ENCODE measurements at regions not wholly inside any gene's neighbourhood (a gene's known extent, or its start where the extent isn't known, plus 50 kb on each side); places are given as distances from the start of the nearest gene placed in this dataset.

DNA sequence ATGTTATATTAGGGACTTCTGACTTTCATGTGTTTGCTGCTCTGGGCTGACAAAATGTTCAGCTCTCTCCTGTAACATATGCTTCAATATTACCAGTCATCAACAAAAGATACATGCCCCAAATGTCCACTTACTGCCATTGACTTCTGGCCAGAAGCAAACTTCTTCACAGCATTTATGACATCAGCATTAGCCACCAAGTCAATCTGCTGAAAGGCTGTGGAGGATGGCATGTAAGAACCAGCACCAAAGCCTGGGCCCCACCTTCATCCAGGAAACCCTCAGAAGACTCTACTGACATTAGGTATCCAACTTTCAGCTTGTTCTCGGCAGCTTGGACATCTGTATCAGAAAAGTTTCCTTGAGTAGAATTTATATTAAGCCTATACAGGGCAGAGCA, 595.5 kb downstream of the COL12A1 start:
- ATAC-seq: no peak
- Histone ChIP-seq H3K27ac (ENCODE audit: low read depth, low read length) (no peak overlapping the region), H3K4me3 (ENCODE audit: low read length) (no peak overlapping the region), H3K9me3 (ENCODE audit: control insufficient read depth in 2 of 3, low read length in 3 of 3) (no peaks in the 10 kb centered on the region), H3K36me3 (ENCODE audit: control insufficient read depth in 2 of 3, insufficient read depth in 3 of 3, low read length in 3 of 3) (no peaks in the 10 kb centered on the region), H3K4me1 (ENCODE audit: control insufficient read depth in 2 of 2, insufficient read depth in 2 of 2, low read length in 2 of 2) (no peaks in the 10 kb centered on the region), H3K27me3 (ENCODE audit: control insufficient read depth in 2 of 2, insufficient read depth in 2 of 2, low read length in 2 of 2) (no peaks in the 10 kb centered on the region)
- no peaks in the 10 kb centered on the region for H3K4me1 Mint-ChIP-seq
- POLR2A ChIA-PET: no interaction called here
- no peaks in the 10 kb centered on the region for H3K36me3 Mint-ChIP-seq
- no peak overlapping the region for H3K4me3 Mint-ChIP-seq
- no peaks in the 10 kb centered on the region for H3K27me3 Mint-ChIP-seq
- CTCF ChIA-PET: no interaction called here
- intact Hi-C loops (cut with micrococcal nuclease): no loop called here
- DNase-seq: no peak
- peaks cover 0 to 8% (median 2%) of the 10 kb centered on the region in 11 donors for H3K9me3 Mint-ChIP-seq
- H3K27ac Mint-ChIP-seq: no peak overlapping the region

- Mint-ChIP-seq H3K9me3 (peaks cover 0 to 5% (median 2%) of the 10 kb centered on the region in 11 donors), H3K4me3 (no peak overlapping the region), H3K27ac (no peak overlapping the region), H3K27me3 (no peaks in the 10 kb centered on the region), H3K4me1 (no peaks in the 10 kb centered on the region), H3K36me3 (no peaks in the 10 kb centered on the region)
- H3K9me3 ChIP-seq (ENCODE audit: control insufficient read depth in 2 of 3, low read length in 3 of 3): no peaks in the 10 kb centered on the region
- no peaks in the 10 kb centered on the region for H3K4me1 ChIP-seq (ENCODE audit: control insufficient read depth in 2 of 2, insufficient read depth in 2 of 2, low read length in 2 of 2)
- H3K27me3 ChIP-seq (ENCODE audit: control insufficient read depth in 2 of 2, insufficient read depth in 2 of 2, low read length in 2 of 2): no peaks in the 10 kb centered on the region
- H3K4me3 ChIP-seq (ENCODE audit: low read length): no peak overlapping the region
- no peak for DNase-seq
- no peaks in the 10 kb centered on the region for H3K36me3 ChIP-seq (ENCODE audit: control insufficient read depth in 2 of 3, insufficient read depth in 3 of 3, low read length in 3 of 3)
- no peak overlapping the region for H3K27ac ChIP-seq (ENCODE audit: low read depth, low read length)
- CTCF ChIA-PET: no interaction called here
- no peak for ATAC-seq
- POLR2A ChIA-PET: no interaction called here
- intact Hi-C loops (cut with micrococcal nuclease): no loop called here
Observed at GRCh38 chr6:74609871-74610270, 596.0 kb downstream of the COL12A1 start.

DNA sequence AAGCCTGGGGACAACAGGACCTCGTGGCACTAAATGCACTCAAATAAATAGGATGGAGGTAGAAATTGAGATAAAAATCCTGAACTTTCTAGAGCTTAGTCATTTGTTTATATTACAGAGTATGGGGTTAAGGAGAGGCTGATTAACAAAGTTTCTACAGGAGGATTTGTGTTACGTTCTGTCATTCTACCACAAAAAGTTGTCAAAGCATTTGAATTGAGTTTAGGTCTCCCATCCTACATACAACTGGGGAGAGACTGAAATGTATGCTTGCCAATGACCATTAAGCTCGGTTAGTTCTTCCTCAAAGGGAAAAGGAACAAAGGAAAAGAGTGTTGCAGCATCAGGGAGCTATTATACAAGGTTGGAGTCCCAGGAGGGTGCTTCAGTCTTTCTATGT, 597.9 kb downstream of the COL12A1 start:
- Mint-ChIP-seq H3K27ac (no peak overlapping the region), H3K9me3 (peaks cover 0 to 2% (median 0%) of the 10 kb centered on the region in 11 donors), H3K4me1 (no peaks in the 10 kb centered on the region), H3K36me3 (no peaks in the 10 kb centered on the region), H3K27me3 (no peaks in the 10 kb centered on the region), H3K4me3 (no peak overlapping the region)
- intact Hi-C loops (cut with micrococcal nuclease): no loop called here
- ATAC-seq (no peak), DNase-seq (no peak)
- no peak overlapping the region for H3K27ac ChIP-seq (ENCODE audit: low read depth, low read length)
- H3K9me3 ChIP-seq (ENCODE audit: control insufficient read depth in 2 of 3, low read length in 3 of 3): no peaks in the 10 kb centered on the region
- POLR2A ChIA-PET: no interaction called here
- no peaks in the 10 kb centered on the region for H3K4me1 ChIP-seq (ENCODE audit: control insufficient read depth in 2 of 2, insufficient read depth in 2 of 2, low read length in 2 of 2)
- no peaks in the 10 kb centered on the region for H3K27me3 ChIP-seq (ENCODE audit: control insufficient read depth in 2 of 2, insufficient read depth in 2 of 2, low read length in 2 of 2)
- H3K4me3 ChIP-seq (ENCODE audit: low read length): no peak overlapping the region
- CTCF ChIA-PET: no interaction called here
- H3K36me3 ChIP-seq (ENCODE audit: control insufficient read depth in 2 of 3, insufficient read depth in 3 of 3, low read length in 3 of 3): no peaks in the 10 kb centered on the region

DNA sequence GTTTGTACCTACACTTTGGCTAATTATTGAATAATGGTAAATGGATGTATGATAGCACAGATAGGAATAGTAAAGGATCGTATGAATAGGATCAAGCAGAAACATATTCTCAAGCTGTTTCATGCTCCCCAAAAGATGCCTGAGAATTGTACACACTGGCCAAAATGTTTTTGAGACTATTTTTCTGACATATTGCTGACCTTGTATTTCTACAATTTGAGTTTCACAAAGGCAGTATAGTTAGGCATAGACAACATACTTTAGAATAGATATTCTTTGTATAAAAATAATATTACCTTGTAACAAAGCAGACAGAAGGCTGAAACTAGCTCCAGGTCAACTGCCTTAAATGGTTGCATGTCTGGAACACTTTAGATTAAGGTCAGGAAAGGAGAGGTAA, 598.4 kb downstream of the COL12A1 start:
- Mint-ChIP-seq H3K27ac (no peak overlapping the region), H3K4me3 (no peak overlapping the region), H3K36me3 (no peaks in the 10 kb centered on the region), H3K4me1 (no peaks in the 10 kb centered on the region), H3K27me3 (no peaks in the 10 kb centered on the region), H3K9me3 (peaks cover 0 to 2% (median 0%) of the 10 kb centered on the region in 11 donors)
- Histone ChIP-seq H3K27ac (ENCODE audit: low read depth, low read length) (no peak overlapping the region), H3K4me1 (ENCODE audit: control insufficient read depth in 2 of 2, insufficient read depth in 2 of 2, low read length in 2 of 2) (no peaks in the 10 kb centered on the region), H3K9me3 (ENCODE audit: control insufficient read depth in 2 of 3, low read length in 3 of 3) (no peaks in the 10 kb centered on the region), H3K36me3 (ENCODE audit: control insufficient read depth in 2 of 3, insufficient read depth in 3 of 3, low read length in 3 of 3) (no peaks in the 10 kb centered on the region), H3K4me3 (ENCODE audit: low read length) (no peak overlapping the region), H3K27me3 (ENCODE audit: control insufficient read depth in 2 of 2, insufficient read depth in 2 of 2, low read length in 2 of 2) (no peaks in the 10 kb centered on the region)
- ChIA-PET CTCF (no interaction called here), POLR2A (no interaction called here)
- intact Hi-C loops (cut with micrococcal nuclease): no loop called here
- DNase-seq: no peak
- ATAC-seq: no peak

GRCh38 chr6:74606582-74607071, 599.2 kb downstream of the COL12A1 start:
- no peak for DNase-seq
- Mint-ChIP-seq H3K4me3 (no peak overlapping the region), H3K27me3 (no peaks in the 10 kb centered on the region), H3K27ac (no peak overlapping the region), H3K4me1 (no peaks in the 10 kb centered on the region), H3K36me3 (no peaks in the 10 kb centered on the region), H3K9me3 (peaks cover 0 to 2% (median 0%) of the 10 kb centered on the region in 11 donors)
- CTCF ChIA-PET: no interaction called here
- intact Hi-C loops (cut with micrococcal nuclease): no loop called here
- Histone ChIP-seq H3K27ac (ENCODE audit: low read depth, low read length) (no peak overlapping the region), H3K9me3 (ENCODE audit: control insufficient read depth in 2 of 3, low read length in 3 of 3) (no peaks in the 10 kb centered on the region), H3K36me3 (ENCODE audit: control insufficient read depth in 2 of 3, insufficient read depth in 3 of 3, low read length in 3 of 3) (no peaks in the 10 kb centered on the region), H3K27me3 (ENCODE audit: control insufficient read depth in 2 of 2, insufficient read depth in 2 of 2, low read length in 2 of 2) (no peaks in the 10 kb centered on the region), H3K4me3 (ENCODE audit: low read length) (no peak overlapping the region), H3K4me1 (ENCODE audit: control insufficient read depth in 2 of 2, insufficient read depth in 2 of 2, low read length in 2 of 2) (no peaks in the 10 kb centered on the region)
- POLR2A ChIA-PET: no interaction called here
- no peak for ATAC-seq

DNA sequence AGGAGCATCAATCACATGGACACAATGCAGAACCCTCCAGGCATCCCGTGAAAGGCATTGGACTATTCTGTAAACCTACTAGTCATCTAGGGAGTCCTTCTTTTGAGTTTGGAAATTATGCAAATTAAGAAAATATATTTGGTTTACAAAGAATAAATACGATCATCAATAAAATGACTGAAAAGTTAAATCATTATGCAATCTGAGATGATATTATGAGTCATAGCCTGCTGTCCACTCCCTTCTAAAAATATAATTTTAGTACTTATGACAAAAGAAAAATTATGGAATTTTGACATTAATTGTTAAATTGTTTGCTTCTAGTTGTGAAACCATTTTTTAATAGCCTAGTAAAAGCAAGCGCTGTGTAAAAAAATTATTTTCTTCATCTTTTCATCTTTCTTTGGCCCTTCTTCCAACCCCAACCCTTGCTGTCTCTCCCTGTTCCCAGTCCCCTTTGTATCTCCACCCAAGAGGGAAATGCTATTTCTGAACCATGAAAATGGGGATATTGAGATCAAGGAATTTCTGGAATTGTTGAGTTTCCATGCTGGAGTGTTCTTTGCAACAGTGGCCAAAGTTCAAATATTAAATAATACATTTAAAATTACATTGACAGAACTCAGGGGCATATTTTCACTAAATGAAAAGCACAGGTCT, 599.8 kb downstream of the COL12A1 start:
- POLR2A ChIA-PET: no interaction called here
- H3K4me3 Mint-ChIP-seq: no peak overlapping the region
- Histone ChIP-seq H3K9me3 (ENCODE audit: control insufficient read depth in 2 of 3, low read length in 3 of 3) (no peaks in the 10 kb centered on the region), H3K4me1 (ENCODE audit: control insufficient read depth in 2 of 2, insufficient read depth in 2 of 2, low read length in 2 of 2) (no peaks in the 10 kb centered on the region), H3K27me3 (ENCODE audit: control insufficient read depth in 2 of 2, insufficient read depth in 2 of 2, low read length in 2 of 2) (no peaks in the 10 kb centered on the region), H3K27ac (ENCODE audit: low read depth, low read length) (no peak overlapping the region), H3K4me3 (ENCODE audit: low read length) (no peak overlapping the region), H3K36me3 (ENCODE audit: control insufficient read depth in 2 of 3, insufficient read depth in 3 of 3, low read length in 3 of 3) (no peaks in the 10 kb centered on the region)
- ATAC-seq (no peak), DNase-seq (no peak)
- no peaks in the 10 kb centered on the region for H3K27me3 Mint-ChIP-seq
- no peaks in the 10 kb centered on the region for H3K4me1 Mint-ChIP-seq
- peaks cover 0 to 2% (median 0%) of the 10 kb centered on the region in 11 donors for H3K9me3 Mint-ChIP-seq
- CTCF ChIA-PET: no interaction called here
- no peak overlapping the region for H3K27ac Mint-ChIP-seq
- intact Hi-C loops (cut with micrococcal nuclease): no loop called here
- no peaks in the 10 kb centered on the region for H3K36me3 Mint-ChIP-seq

GRCh38 chr6:74604279-74604678, 601.6 kb downstream of the COL12A1 start:
- Histone ChIP-seq H3K27ac (ENCODE audit: low read depth, low read length) (no peak overlapping the region), H3K27me3 (ENCODE audit: control insufficient read depth in 2 of 2, insufficient read depth in 2 of 2, low read length in 2 of 2) (no peaks in the 10 kb centered on the region), H3K9me3 (ENCODE audit: control insufficient read depth in 2 of 3, low read length in 3 of 3) (no peaks in the 10 kb centered on the region), H3K4me1 (ENCODE audit: control insufficient read depth in 2 of 2, insufficient read depth in 2 of 2, low read length in 2 of 2) (no peaks in the 10 kb centered on the region), H3K36me3 (ENCODE audit: control insufficient read depth in 2 of 3, insufficient read depth in 3 of 3, low read length in 3 of 3) (no peaks in the 10 kb centered on the region), H3K4me3 (ENCODE audit: low read length) (no peak overlapping the region)
- Mint-ChIP-seq H3K27me3 (no peaks in the 10 kb centered on the region), H3K36me3 (no peaks in the 10 kb centered on the region), H3K4me1 (no peaks in the 10 kb centered on the region), H3K27ac (no peak overlapping the region), H3K9me3 (peaks cover 0 to 2% (median 0%) of the 10 kb centered on the region in 11 donors), H3K4me3 (no peak overlapping the region)
- ChIA-PET CTCF (no interaction called here), POLR2A (no interaction called here)
- ATAC-seq: no peak
- no peak for DNase-seq
- intact Hi-C loops (cut with micrococcal nuclease): no loop called here

All from naive thymus-derived CD4-positive, alpha-beta T cell (primary cell).